GM13976 (cell line): ENCODE measurements at regions not wholly inside any gene's neighbourhood (a gene's known extent, or its start where the extent isn't known, plus 50 kb on each side); places are given as distances from the start of the nearest gene placed in this dataset.

Experiments
- DNase-seq: peaks from one replicate; pipeline ENCODE4 v3.0.0; 2012; ENCODE audit warnings: low spot score
- in situ Hi-C: fragments of 300-500 bp; cut with MboI; formaldehyde crosslinking; loops from one replicate; pipeline ENCODE4 v1.12.0; 2022; ENCODE audit warnings: low sequenced_read_pairs, mixed read lengths, inconsistent platforms; ENCODE audit not compliant: unreplicated experiment
- TF ChIP-seq, protein P1 (sequence below): IDR thresholded peaks from 2 replicates; pipeline ENCODE4 v1.5.1; 2012; ENCODE audit warnings: borderline replicate concordance, mild to moderate bottlenecking; ENCODE audit not compliant: insufficient read depth; ENCODE audit errors: extremely low read depth, missing control alignments, control extremely low read depth

DNA sequence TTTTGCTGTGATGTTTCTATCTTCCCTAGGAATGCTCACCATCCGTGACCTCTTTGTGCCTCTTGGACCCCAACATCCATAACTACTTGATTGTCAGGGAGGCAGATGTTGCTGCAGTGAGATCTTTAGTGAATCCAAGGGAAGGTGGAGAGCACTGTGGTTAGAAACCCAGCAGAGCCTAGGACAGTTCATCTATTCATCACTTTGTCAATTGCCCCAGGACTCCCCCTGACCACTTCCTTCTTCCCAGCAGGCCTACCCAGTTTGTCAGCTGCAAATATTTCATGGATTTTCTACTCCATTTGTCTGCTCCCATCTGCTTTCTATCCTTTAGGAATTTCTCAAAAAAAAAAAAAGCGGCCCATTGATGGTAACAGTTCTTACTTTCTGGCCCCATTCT is 942.8 kb downstream of the PCDH7 start:
- TF ChIP-seq, protein P1, sequence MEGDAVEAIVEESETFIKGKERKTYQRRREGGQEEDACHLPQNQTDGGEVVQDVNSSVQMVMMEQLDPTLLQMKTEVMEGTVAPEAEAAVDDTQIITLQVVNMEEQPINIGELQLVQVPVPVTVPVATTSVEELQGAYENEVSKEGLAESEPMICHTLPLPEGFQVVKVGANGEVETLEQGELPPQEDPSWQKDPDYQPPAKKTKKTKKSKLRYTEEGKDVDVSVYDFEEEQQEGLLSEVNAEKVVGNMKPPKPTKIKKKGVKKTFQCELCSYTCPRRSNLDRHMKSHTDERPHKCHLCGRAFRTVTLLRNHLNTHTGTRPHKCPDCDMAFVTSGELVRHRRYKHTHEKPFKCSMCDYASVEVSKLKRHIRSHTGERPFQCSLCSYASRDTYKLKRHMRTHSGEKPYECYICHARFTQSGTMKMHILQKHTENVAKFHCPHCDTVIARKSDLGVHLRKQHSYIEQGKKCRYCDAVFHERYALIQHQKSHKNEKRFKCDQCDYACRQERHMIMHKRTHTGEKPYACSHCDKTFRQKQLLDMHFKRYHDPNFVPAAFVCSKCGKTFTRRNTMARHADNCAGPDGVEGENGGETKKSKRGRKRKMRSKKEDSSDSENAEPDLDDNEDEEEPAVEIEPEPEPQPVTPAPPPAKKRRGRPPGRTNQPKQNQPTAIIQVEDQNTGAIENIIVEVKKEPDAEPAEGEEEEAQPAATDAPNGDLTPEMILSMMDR, result no peak
- no peak for DNase-seq
- in situ Hi-C loops, result no loop called here

DNA sequence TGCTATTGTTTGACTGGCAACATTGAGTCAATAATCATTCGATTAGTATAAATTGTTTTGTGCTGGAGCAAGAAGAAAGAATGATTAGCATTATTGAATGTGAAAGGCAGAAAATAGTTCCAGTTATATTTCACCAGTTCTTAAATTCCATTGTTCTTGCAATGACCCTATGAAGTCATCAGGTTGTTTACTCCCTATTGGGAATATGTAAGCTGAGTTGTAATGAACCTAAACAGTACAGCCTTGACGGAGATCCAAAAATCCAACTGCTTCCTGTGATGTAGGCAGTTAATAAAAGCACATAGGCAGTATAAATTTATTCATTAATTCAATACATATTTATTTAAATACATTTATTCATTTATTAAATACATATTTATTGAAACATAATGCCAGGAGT is 947.5 kb downstream of the PCDH7 start:
- TF ChIP-seq, protein P1, result no peak
- no peak for DNase-seq
- in situ Hi-C loops, result no loop called here

DNA sequence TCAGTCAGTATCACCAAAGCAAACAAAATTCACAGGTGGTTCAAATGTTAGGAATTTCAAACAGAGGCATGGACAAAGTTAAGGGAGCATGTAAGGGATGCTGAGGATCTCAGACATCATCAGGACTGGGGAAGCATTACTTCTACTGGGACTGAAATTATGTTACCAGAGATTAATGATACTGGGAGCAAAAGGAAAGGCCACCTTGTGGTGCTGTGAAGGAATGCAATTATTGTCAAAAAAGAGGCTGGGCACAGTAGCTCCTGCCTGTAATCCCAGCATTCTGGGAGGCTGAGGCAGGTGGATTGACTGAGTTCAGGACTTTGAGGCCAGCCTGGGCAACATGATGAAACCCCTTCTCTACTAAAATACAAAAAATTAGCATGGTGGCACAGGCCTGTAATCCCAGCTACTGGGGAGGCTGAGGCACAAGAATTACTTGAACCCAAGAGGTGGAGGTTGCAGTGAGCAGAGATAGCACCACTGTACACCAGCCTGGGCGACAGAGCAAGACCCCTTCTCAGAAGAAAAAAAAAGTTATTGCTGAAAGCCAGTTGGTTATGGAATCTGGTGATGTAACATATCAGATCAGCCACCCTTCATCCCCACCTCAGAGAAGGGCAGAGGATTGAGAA is 954.3 kb downstream of the PCDH7 start:
- TF ChIP-seq, protein P1, result peak; percentile 27
- in situ Hi-C loops, result no loop called here
- DNase-seq, result peak; percentile 9

DNA sequence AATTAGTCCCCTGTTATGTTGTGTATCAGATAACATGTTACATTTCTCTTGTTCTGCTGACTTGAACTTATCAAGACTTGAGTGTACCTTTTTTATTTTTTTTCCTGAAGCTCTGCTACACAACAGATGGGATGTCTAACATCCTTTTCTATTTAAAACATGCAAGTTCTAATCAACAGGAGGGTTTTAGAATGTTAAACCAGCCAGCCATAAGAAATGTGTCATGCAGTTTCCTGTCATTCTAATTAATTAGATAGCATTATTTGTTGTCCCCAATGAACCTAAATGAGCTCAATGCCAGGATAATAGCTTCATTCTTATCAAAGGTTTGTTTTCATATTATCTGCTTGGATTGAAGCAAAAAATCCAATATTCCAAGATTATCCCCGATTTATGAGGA is 958.2 kb downstream of the PCDH7 start:
- TF ChIP-seq, protein P1, result no peak

DNA sequence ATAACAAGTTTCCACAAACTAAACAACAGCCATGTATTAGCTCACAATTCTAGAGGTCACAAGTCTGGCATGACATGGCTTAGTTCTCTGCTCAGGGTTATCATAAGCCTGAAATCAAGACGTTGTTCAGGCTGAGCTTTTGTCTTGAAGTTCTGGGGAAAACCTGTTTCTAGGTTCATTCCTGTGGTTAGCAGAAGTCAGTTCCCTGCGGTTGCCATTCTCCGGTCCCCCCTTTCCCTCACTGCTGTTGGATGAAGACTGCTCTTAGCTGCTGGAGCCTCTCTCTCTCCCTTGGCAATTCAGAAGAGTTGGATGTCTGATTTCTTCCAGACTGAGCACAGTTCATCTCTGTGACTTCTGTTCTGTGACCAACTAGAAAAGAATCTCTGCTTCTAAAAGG is 962.6 kb downstream of the PCDH7 start:
- TF ChIP-seq, protein P1, result no peak
- in situ Hi-C loops, result no loop called here
- DNase-seq, result no peak

More for the DNA sequence above, 958.2 kb downstream of the PCDH7 start:
- in situ Hi-C loops, result no loop called here
- no peak for DNase-seq

DNA sequence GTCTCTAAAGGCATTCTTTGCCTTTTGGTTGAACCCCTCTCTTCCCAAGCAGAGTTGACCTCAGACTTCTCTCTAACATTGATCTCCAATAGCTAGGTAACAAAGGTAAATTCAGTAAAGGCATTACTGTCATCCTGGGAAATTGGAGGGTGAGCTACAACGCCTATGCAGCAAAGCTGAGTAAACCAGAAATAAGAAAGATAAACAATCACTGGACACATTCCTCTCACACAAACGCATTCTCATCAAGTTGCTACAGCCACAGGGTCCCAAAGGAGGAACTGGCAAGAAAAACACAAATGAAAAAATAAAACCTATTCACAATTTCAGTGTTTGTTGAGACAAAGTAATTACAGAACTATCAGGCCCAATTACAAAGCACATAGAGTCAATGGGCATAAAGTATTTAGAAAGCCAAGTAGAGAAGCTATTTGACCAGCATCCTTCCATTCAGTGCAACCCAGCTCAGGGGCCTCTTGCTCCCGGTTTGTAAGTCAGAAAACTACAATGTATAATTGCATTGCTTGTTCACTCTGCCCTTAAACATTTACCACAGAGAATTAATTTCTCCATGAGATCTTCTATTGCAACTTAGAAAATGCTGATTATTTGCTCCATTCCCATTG is 967.7 kb downstream of the PCDH7 start:
- in situ Hi-C loops, result no loop called here
- TF ChIP-seq, protein P1, result no peak

More for the DNA sequence above, 967.7 kb downstream of the PCDH7 start:
- DNase-seq, result no peak
